ENCODE measurements at regions not wholly inside any gene's neighbourhood (a gene's known extent, or its start where the extent isn't known, plus 50 kb on each side); places are given as distances from the start of the nearest gene placed in this dataset.

- in situ Hi-C loops (cut with MboI; ENCODE audit: low sequenced_read_pairs): loop anchor here (25.0 kb wide), 1 partner anchor 815 kb away; the partner anchor contains the start of genes HMX2 and HMX3
Measured at GRCh38 chr10:123952099-123952498, 60.5 kb upstream of the CPXM2 start.

DNA sequence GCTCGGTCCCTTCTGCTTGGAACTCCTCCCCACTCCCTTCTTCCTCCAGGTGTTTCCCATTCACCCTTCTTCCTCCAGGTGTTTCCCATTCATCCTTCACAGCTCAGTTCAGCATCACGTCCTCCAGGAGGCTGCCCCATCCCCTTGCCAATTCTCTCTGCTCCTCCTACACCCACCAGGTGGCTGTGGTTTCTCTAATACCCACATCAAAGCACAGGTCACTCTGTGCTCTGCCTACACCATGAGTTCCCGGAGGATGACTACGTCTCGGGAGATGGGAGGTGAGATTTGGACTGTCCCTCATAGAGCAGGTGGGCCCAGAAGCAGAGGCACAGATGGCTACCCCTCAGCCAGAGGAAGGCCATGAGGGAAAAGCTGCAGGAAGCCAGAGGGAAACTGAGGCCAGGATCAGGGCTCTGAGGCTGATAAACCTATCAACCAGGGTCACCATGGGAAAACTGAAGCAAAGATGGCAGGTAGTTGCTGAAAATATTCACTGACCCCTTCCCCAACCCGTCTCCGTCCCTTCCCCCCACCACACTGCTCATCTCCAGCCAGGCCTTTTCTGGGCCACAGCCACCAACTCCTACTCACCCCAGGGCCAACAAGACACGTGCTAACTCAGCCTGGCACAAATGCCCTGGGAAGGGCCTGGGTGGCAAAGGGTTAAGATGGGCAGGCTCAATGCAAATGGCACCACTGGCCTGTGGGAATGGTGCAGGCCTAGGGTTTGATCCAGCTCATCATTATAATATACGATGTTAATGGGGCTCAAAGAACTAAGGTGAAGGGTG is 56.6 kb upstream of the CPXM2 start:
- in situ Hi-C loops (cut with MboI; ENCODE audit: low sequenced_read_pairs): no loop called here

DNA sequence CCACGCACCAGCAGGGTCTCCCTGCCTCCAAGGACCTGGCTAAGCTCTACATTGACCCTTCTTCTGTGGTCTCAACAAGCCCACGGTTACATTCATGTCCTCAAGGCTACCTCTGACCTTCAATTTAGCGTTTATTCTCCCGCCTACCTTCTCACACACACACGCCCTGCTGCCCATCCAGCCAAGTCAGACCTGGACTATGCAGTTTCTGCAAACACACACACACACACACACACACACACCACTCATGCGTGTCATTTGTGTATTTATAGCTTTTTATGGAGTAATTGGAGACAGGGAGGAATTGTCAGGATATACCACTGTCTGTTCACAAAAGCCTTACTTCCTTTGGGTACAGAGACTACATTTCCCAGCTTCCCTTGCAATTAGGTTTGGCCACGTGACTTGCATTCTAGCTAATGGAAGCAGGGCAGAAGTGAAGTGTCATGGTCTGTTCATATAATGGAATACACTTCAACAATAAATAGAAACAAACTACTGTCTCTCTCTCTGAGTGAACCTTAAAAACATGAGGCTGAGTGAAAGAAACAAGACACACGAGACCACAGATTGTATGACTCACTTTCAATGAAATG is 53.8 kb upstream of the CPXM2 start:
- in situ Hi-C loops (cut with MboI; ENCODE audit: low sequenced_read_pairs): no loop called here

DNA sequence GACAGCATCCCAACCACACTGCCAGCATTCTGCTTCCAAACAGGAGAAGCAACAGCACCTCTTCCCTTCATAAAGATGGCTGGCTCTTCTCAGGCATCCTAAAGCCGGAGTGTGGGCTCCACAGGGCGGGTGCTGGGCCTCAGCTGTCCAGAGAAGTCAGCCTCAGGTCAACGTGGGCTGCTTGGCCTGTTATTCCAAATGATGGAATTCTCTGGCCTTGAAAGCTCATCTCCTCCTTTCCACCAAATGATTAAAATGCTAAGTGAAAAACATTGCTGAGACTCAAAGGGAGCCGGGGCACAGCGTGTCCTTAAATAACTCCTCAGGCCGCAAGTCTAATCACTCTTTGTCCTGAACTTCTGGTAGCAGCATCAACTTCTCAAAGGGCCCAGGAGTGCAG is 53.1 kb upstream of the CPXM2 start:
- in situ Hi-C loops (cut with MboI; ENCODE audit: low sequenced_read_pairs): no loop called here

- in situ Hi-C loops (cut with MboI; ENCODE audit: low sequenced_read_pairs): no loop called here
Measured at GRCh38 chr10:123943307-123943706, 51.7 kb upstream of the CPXM2 start.

DNA sequence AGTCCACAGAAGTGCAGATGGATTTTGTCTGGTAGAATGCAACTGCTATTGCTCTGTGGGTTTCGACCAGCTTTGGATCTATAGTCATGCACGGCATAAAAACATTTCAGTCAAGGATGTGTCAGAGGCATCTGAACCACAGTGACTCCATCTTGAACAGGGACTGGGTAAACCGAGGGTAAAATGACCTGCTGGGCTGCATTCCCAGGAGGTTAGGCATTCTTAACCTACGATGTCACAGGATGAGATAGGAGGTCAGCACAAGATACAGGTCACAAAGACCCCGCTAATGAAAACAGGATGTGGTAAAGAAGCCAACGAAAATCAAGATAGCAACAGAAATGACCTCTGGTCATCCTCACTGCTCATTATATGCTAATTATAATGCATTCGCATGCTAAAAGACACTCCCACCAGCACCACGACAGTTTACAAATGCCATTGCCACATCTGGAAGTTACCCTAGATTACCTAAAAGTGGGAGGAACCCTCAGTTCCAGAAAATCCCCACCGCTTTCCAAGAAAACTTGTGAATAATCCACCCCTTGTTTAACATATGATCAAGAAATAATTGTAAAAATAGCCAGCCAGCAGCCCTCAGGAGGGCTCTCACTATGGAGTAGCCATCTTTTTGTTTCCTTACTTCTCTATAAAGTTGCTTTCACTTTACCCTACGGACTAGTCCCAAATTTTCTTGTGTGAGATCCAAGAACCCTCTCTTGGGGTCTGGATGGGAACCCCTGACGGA is 50.7 kb upstream of the CPXM2 start:
- in situ Hi-C loops (cut with MboI; ENCODE audit: low sequenced_read_pairs): no loop called here

All from HL-60/S4 (cell line).